Neural cell (in vitro differentiated cells): ENCODE measurements at regions not wholly inside any gene's neighbourhood (a gene's known extent, or its start where the extent isn't known, plus 50 kb on each side); places are given as distances from the start of the nearest gene placed in this dataset.

Experiments used
- H2AFZ ChIP-seq: fragments of 200-600, 300-800 bp; sonication (generic), shearing (Covaris generic); 2 replicates; pipeline ENCODE4 v1.6.0; 2014; ENCODE audit warnings: low read depth, mild to moderate bottlenecking, antibody characterized with exemption, low read length, moderate library complexity
- H3F3A ChIP-seq: fragments of 200-600 bp; shearing (Covaris generic); 2 replicates; pipeline ENCODE4 v1.6.1; 2016; ENCODE audit warnings: mild to moderate bottlenecking, moderate library complexity, mixed read lengths, antibody characterized with exemption, low read length; ENCODE audit not compliant: insufficient read depth, poor library complexity, severe bottlenecking
- H3K27ac ChIP-seq: fragments of 200-600, 300-800 bp; sonication (generic), shearing (Covaris generic); 2 replicates; pipeline ENCODE4 v1.5.1; 2014; ENCODE audit warnings: mild to moderate bottlenecking, low read length, moderate library complexity
- H3K27me3 ChIP-seq: fragments of 300-800, 200-600 bp; sonication (generic), shearing (Covaris generic); 2 replicates; pipeline ENCODE4 v1.6.0; 2014; ENCODE audit warnings: mild to moderate bottlenecking, low read depth, low read length, moderate library complexity; ENCODE audit not compliant: insufficient read depth
- H3K36me3 ChIP-seq: fragments of 300-800, 200-600 bp; sonication (generic), shearing (Covaris generic); 2 replicates; pipeline ENCODE4 v1.5.1; 2014; ENCODE audit warnings: mild to moderate bottlenecking, antibody characterized with exemption, low read length, moderate library complexity; ENCODE audit not compliant: insufficient read depth
- H3K4me2 ChIP-seq: fragments of 300-800, 200-600 bp; sonication (generic), shearing (Covaris generic); 2 replicates; pipeline ENCODE4 v1.6.0; 2014; ENCODE audit warnings: mild to moderate bottlenecking, low read length
- H3K4me3 ChIP-seq: fragments of 300-800, 200-600 bp; sonication (generic), shearing (Covaris generic); 2 replicates; pipeline ENCODE4 v1.5.1; 2014; ENCODE audit warnings: mild to moderate bottlenecking, low read length, moderate library complexity
- H3K79me2 ChIP-seq: fragments of 200-600 bp; shearing (Covaris generic); replicated peaks from 2 replicates; pipeline ENCODE4 v1.6.0; 2014; ENCODE audit warnings: mild to moderate bottlenecking, low read length, moderate library complexity; ENCODE audit not compliant: insufficient read depth
- H3K9ac ChIP-seq: fragments of 300-800, 200-600 bp; sonication (generic), shearing (Covaris generic); 2 replicates; pipeline ENCODE4 v1.6.1; 2016; ENCODE audit warnings: mild to moderate bottlenecking, low read length, mixed read lengths
- H3K9me2 ChIP-seq: fragments of 200-600 bp; shearing (Covaris generic); 2 replicates; pipeline ENCODE4 v1.6.1; 2016; ENCODE audit warnings: mild to moderate bottlenecking, low read length, mixed read lengths; ENCODE audit not compliant: insufficient read depth
- H3K9me3 ChIP-seq: fragments of 200-600, 300-800 bp; sonication (generic), shearing (Covaris generic); 2 replicates; pipeline ENCODE4 v1.6.1; 2016; ENCODE audit warnings: mild to moderate bottlenecking, mixed run types, low read length, moderate library complexity, mixed read lengths
- H4K20me1 ChIP-seq: fragments of 200-600 bp; shearing (Covaris generic); 2 replicates; pipeline ENCODE4 v1.6.1; 2016; ENCODE audit warnings: mild to moderate bottlenecking, mixed run types; ENCODE audit not compliant: insufficient read depth
- EP300 ChIP-seq: fragments of 450-650 bp; conservative IDR thresholded peaks from 2 replicates; pipeline ENCODE4 v1.6.1; 2014; ENCODE audit warnings: antibody characterized with exemption, mild to moderate bottlenecking, moderate library complexity; ENCODE audit not compliant: poor library complexity, severe bottlenecking
- EZH2 ChIP-seq: fragments of 200-600, 300-800 bp; shearing (Covaris generic), sonication (generic); IDR thresholded peaks from 2 replicates; pipeline ENCODE4 v1.6.1; 2014; ENCODE audit warnings: antibody characterized with exemption, low read length, borderline replicate concordance, mild to moderate bottlenecking; ENCODE audit not compliant: insufficient read depth, poor library complexity, severe bottlenecking
- MXI1 ChIP-seq: fragments of 450-650 bp; conservative IDR thresholded peaks from 2 replicates; pipeline ENCODE4 v1.6.1; 2014; ENCODE audit warnings: antibody characterized with exemption, mild to moderate bottlenecking; ENCODE audit not compliant: poor library complexity, severe bottlenecking
- POLR2AphosphoS5 ChIP-seq: IDR thresholded peaks from 2 replicates; pipeline ENCODE4 v1.6.1; 2012
- RAD21 ChIP-seq: fragments of 450-650 bp; conservative IDR thresholded peaks from 2 replicates; pipeline ENCODE4 v1.6.1; 2014; ENCODE audit warnings: antibody characterized with exemption, mild to moderate bottlenecking, moderate library complexity
- SMC3 ChIP-seq: fragments of 450-650 bp; conservative IDR thresholded peaks from 2 replicates; pipeline ENCODE4 v1.6.1; 2014; ENCODE audit warnings: antibody characterized with exemption, mild to moderate bottlenecking, moderate library complexity; ENCODE audit not compliant: poor library complexity
- TAF1 ChIP-seq: IDR thresholded peaks from 2 replicates; pipeline ENCODE4 v1.6.1; 2012; ENCODE audit warnings: low read depth
- TF ChIP-seq, protein P1 (sequence below): IDR thresholded peaks from 2 replicates; pipeline ENCODE4 v1.6.1; 2012; ENCODE audit warnings: borderline replicate concordance
- TF ChIP-seq, protein P2 (sequence below): fragments of 450-650 bp; IDR thresholded peaks from 2 replicates; pipeline ENCODE4 v1.5.1; 2014; ENCODE audit warnings: antibody characterized with exemption, mild to moderate bottlenecking, moderate library complexity; ENCODE audit not compliant: poor library complexity, severe bottlenecking

DNA sequence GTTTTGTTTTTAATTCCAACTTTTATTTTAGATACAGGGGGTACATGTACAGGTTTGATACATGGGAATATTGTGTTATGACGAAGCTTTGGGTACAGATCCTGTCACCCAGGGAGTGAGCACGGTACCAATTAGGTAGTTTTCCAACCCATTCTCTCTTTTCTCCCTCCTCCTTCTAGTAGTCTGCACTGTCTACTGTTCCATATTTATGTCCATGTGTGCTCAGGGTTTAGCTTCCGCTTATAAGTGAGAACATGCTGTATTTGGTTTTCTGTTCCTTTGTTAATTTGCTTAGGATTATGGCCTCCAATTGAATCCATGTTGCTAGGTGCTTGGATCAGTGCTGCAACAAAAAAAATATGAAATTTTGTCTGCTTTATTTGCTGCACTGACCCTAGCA is 659.3 kb upstream of the TMEFF2 start:
- no peak overlapping the region for H2AFZ ChIP-seq
- no peaks in the 10 kb centered on the region for H3K9me3 ChIP-seq
- H4K20me1 ChIP-seq = no peaks in the 10 kb centered on the region
- H3K4me2 ChIP-seq = no peak overlapping the region
- TF ChIP-seq EZH2 (no peak), TAF1 (no peak), EP300 (no peak), POLR2AphosphoS5 (no peak), SMC3 (no peak), RAD21 (no peak), MXI1 (no peak)
- TF ChIP-seq, protein P1, sequence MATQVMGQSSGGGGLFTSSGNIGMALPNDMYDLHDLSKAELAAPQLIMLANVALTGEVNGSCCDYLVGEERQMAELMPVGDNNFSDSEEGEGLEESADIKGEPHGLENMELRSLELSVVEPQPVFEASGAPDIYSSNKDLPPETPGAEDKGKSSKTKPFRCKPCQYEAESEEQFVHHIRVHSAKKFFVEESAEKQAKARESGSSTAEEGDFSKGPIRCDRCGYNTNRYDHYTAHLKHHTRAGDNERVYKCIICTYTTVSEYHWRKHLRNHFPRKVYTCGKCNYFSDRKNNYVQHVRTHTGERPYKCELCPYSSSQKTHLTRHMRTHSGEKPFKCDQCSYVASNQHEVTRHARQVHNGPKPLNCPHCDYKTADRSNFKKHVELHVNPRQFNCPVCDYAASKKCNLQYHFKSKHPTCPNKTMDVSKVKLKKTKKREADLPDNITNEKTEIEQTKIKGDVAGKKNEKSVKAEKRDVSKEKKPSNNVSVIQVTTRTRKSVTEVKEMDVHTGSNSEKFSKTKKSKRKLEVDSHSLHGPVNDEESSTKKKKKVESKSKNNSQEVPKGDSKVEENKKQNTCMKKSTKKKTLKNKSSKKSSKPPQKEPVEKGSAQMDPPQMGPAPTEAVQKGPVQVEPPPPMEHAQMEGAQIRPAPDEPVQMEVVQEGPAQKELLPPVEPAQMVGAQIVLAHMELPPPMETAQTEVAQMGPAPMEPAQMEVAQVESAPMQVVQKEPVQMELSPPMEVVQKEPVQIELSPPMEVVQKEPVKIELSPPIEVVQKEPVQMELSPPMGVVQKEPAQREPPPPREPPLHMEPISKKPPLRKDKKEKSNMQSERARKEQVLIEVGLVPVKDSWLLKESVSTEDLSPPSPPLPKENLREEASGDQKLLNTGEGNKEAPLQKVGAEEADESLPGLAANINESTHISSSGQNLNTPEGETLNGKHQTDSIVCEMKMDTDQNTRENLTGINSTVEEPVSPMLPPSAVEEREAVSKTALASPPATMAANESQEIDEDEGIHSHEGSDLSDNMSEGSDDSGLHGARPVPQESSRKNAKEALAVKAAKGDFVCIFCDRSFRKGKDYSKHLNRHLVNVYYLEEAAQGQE = no peak
- TF ChIP-seq, protein P2, sequence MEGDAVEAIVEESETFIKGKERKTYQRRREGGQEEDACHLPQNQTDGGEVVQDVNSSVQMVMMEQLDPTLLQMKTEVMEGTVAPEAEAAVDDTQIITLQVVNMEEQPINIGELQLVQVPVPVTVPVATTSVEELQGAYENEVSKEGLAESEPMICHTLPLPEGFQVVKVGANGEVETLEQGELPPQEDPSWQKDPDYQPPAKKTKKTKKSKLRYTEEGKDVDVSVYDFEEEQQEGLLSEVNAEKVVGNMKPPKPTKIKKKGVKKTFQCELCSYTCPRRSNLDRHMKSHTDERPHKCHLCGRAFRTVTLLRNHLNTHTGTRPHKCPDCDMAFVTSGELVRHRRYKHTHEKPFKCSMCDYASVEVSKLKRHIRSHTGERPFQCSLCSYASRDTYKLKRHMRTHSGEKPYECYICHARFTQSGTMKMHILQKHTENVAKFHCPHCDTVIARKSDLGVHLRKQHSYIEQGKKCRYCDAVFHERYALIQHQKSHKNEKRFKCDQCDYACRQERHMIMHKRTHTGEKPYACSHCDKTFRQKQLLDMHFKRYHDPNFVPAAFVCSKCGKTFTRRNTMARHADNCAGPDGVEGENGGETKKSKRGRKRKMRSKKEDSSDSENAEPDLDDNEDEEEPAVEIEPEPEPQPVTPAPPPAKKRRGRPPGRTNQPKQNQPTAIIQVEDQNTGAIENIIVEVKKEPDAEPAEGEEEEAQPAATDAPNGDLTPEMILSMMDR = no peak
- H3K9ac ChIP-seq = no peak overlapping the region
- no peak overlapping the region for H3K27ac ChIP-seq
- H3K36me3 ChIP-seq = no peaks in the 10 kb centered on the region
- H3F3A ChIP-seq = no peaks in the 10 kb centered on the region
- no peaks in the 10 kb centered on the region for H3K79me2 ChIP-seq
- H3K27me3 ChIP-seq = no peaks in the 10 kb centered on the region
- no peak overlapping the region for H3K4me3 ChIP-seq
- no peaks in the 10 kb centered on the region for H3K9me2 ChIP-seq

DNA sequence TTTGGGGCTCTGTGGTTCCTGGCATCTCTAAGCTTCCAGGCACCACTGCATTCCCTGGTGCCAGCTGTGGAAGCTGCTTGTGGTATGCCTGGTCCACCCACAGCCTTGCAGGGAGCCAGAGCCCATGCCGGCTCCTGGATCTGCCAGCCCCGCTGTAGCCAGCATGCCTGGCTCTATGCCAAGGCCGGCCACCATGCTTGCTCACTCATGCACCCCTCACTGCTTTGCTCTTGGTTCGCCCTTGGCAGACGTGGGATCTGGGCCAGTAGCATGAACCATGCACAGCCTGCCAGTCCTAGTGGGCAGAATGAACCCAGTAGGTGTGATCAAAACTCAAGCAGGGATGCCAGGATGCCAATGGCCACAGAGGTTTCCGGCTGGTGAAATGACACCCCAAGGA is 634.2 kb upstream of the TMEFF2 start:
- H3K27me3 ChIP-seq = no peaks in the 10 kb centered on the region
- H4K20me1 ChIP-seq = no peaks in the 10 kb centered on the region
- TF ChIP-seq RAD21 = no peak
- no peak for TF ChIP-seq POLR2AphosphoS5
- TF ChIP-seq, protein P2 = no peak
- no peak for TF ChIP-seq SMC3
- TF ChIP-seq EZH2 = no peak
- no peak for TF ChIP-seq TAF1
- no peak for TF ChIP-seq EP300
- no peak for TF ChIP-seq MXI1
- TF ChIP-seq, protein P1 = no peak
- no peaks in the 10 kb centered on the region for H3K9me3 ChIP-seq
- H3K4me3 ChIP-seq = no peak overlapping the region
- H3K36me3 ChIP-seq = no peaks in the 10 kb centered on the region
- H3K27ac ChIP-seq = no peak overlapping the region
- H2AFZ ChIP-seq = no peak overlapping the region
- no peak overlapping the region for H3K9ac ChIP-seq
- H3K9me2 ChIP-seq = no peaks in the 10 kb centered on the region
- no peaks in the 10 kb centered on the region for H3K79me2 ChIP-seq
- H3K4me2 ChIP-seq = no peak overlapping the region
- no peaks in the 10 kb centered on the region for H3F3A ChIP-seq
